COLO668 (cell line): ENCODE measurements at regions not wholly inside any gene's neighbourhood (a gene's known extent, or its start where the extent isn't known, plus 50 kb on each side); places are given as distances from the start of the nearest gene placed in this dataset.

ENCODE experiments used
- DNase-seq: peaks from one replicate; lab custom pipeline; 2025; ENCODE audit not compliant: unreplicated experiment; lab: John Stamatoyannopoulos, UW

GRCh38 chr2:129255610-129256313 is 723.7 kb upstream of the RAB6C start:
- no peak for DNase-seq

- no peak for DNase-seq
Observed at GRCh38 chr2:129256642-129257041, 722.8 kb upstream of the RAB6C start.

GRCh38 chr2:129262934-129263333 is 716.5 kb upstream of the RAB6C start:
- DNase-seq, result no peak

- DNase-seq, result no peak
Observed at GRCh38 chr2:129263939-129264338, 715.5 kb upstream of the RAB6C start.

- no peak for DNase-seq
Observed at GRCh38 chr2:129267559-129267958, 711.9 kb upstream of the RAB6C start.

GRCh38 chr2:129273266-129274037 is 706.0 kb upstream of the RAB6C start:
- no peak for DNase-seq

- DNase-seq, result no peak
Observed at GRCh38 chr2:129274038-129274415, 705.4 kb upstream of the RAB6C start.

GRCh38 chr2:129274918-129275317 is 704.5 kb upstream of the RAB6C start:
- DNase-seq, result no peak

GRCh38 chr2:129275706-129276105 is 703.8 kb upstream of the RAB6C start:
- no peak for DNase-seq

- no peak for DNase-seq
Observed at GRCh38 chr2:129276978-129277584, 702.4 kb upstream of the RAB6C start.

GRCh38 chr2:129277585-129277981 is 701.9 kb upstream of the RAB6C start:
- DNase-seq, result no peak

GRCh38 chr2:129281791-129282530 is 697.5 kb upstream of the RAB6C start:
- DNase-seq, result no peak

GRCh38 chr2:129285012-129285411 is 694.5 kb upstream of the RAB6C start:
- DNase-seq, result no peak

- no peak for DNase-seq
Observed at GRCh38 chr2:129293326-129293725, 686.1 kb upstream of the RAB6C start.

- no peak for DNase-seq
Observed at GRCh38 chr2:129296396-129296795, 683.1 kb upstream of the RAB6C start.

- no peak for DNase-seq
Observed at GRCh38 chr2:129296806-129297205, 682.7 kb upstream of the RAB6C start.

- no peak for DNase-seq
Observed at GRCh38 chr2:129297430-129297829, 682.0 kb upstream of the RAB6C start.

- no peak for DNase-seq
Observed at GRCh38 chr2:129299338-129299737, 680.1 kb upstream of the RAB6C start.

GRCh38 chr2:129299756-129300155 is 679.7 kb upstream of the RAB6C start:
- DNase-seq, result no peak

- DNase-seq, result no peak
Observed at GRCh38 chr2:129300456-129300855, 679.0 kb upstream of the RAB6C start.

- no peak for DNase-seq
Observed at GRCh38 chr2:129301431-129301913, 678.0 kb upstream of the RAB6C start.
